ENCODE measurements at regions not wholly inside any gene's neighbourhood (a gene's known extent, or its start where the extent isn't known, plus 50 kb on each side); places are given as distances from the start of the nearest gene placed in this dataset.
"Not testable (repeated sequence)": the region's sequence is repeated elsewhere in the genome, so short reads cannot be mapped to it uniquely, and the experiment has no call there.

DNA sequence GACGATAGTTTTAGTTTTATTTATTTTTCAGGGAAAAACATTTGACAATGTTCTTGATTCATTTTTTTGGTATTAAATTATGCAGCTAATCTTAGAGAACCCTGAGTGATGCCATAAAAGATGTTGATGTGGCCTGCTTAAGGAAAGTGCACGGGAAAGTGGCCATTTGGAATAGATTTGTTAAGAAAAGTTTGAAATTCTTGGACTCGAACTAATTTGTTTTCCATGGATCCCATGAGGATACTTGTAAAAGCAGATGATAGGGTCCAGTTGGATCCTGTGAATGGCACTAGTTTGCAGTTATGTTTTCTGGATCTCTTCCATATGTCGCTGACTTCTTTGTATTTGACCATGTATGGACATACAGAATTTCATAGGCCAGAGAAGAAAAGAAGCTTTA lies 114.2 kb upstream of the FBXO28 start:
- TF ChIP-seq, protein P1, sequence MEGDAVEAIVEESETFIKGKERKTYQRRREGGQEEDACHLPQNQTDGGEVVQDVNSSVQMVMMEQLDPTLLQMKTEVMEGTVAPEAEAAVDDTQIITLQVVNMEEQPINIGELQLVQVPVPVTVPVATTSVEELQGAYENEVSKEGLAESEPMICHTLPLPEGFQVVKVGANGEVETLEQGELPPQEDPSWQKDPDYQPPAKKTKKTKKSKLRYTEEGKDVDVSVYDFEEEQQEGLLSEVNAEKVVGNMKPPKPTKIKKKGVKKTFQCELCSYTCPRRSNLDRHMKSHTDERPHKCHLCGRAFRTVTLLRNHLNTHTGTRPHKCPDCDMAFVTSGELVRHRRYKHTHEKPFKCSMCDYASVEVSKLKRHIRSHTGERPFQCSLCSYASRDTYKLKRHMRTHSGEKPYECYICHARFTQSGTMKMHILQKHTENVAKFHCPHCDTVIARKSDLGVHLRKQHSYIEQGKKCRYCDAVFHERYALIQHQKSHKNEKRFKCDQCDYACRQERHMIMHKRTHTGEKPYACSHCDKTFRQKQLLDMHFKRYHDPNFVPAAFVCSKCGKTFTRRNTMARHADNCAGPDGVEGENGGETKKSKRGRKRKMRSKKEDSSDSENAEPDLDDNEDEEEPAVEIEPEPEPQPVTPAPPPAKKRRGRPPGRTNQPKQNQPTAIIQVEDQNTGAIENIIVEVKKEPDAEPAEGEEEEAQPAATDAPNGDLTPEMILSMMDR (IDR thresholded peaks at IDR 0.05), result not testable (repeated sequence)
- not testable (repeated sequence) for TF ChIP-seq POLR2A, POLR2AphosphoS5, EP300 (IDR thresholded peaks at IDR 0.05)
